ENCODE measurements at regions not wholly inside any gene's neighbourhood (a gene's known extent, or its start where the extent isn't known, plus 50 kb on each side); places are given as distances from the start of the nearest gene placed in this dataset.

GRCh38 chr6:113356139-113356538 is 501.0 kb upstream of the MARCKS start:
- TF ChIP-seq, protein P1, sequence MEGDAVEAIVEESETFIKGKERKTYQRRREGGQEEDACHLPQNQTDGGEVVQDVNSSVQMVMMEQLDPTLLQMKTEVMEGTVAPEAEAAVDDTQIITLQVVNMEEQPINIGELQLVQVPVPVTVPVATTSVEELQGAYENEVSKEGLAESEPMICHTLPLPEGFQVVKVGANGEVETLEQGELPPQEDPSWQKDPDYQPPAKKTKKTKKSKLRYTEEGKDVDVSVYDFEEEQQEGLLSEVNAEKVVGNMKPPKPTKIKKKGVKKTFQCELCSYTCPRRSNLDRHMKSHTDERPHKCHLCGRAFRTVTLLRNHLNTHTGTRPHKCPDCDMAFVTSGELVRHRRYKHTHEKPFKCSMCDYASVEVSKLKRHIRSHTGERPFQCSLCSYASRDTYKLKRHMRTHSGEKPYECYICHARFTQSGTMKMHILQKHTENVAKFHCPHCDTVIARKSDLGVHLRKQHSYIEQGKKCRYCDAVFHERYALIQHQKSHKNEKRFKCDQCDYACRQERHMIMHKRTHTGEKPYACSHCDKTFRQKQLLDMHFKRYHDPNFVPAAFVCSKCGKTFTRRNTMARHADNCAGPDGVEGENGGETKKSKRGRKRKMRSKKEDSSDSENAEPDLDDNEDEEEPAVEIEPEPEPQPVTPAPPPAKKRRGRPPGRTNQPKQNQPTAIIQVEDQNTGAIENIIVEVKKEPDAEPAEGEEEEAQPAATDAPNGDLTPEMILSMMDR (conservative IDR thresholded peaks at IDR 0.05; ENCODE audit: low read depth in 2 of 2), result no peak
- TF ChIP-seq CREB1 (CRISPR knock-in tag; IDR thresholded peaks at IDR 0.05; ENCODE audit: low read depth) (no peak), EZH2 (IDR thresholded peaks at IDR 0.05; ENCODE audit: low read depth, unreplicated experiment) (no peak), POLR2AphosphoS5 (IDR thresholded peaks at IDR 0.05; ENCODE audit: low read depth) (no peak)
